Adrenal gland (tissue), 9 donors: ENCODE measurements at regions not wholly inside any gene's neighbourhood (a gene's known extent, or its start where the extent isn't known, plus 50 kb on each side); places are given as distances from the start of the nearest gene placed in this dataset.
"Not testable (repeated sequence)": the region's sequence is repeated elsewhere in the genome, so short reads cannot be mapped to it uniquely, and the experiment has no call there.

Source experiments
- DNase-seq, 7 donors: peaks; one replicate each; pipeline ENCODE4 v3.0.0-alpha.2; 2019 to 2020
- H3K27ac ChIP-seq, 5 donors: fragments of 200-600 bp; sonication (generic) in 4 of 5; 1 replicate in 3 of 5; 2 replicates in 2 of 5; pipeline versions ENCODE4 v1.5.1 to v1.8.0; 2016 to 2020; ENCODE audit warnings: mild to moderate bottlenecking in 1 of 5
- H3K27me3 ChIP-seq: fragments of 200-600 bp; 2 replicates; pipeline ENCODE4 v1.8.0; 2021
- H3K36me3 ChIP-seq, 2 donors: fragments of 200-600 bp; replicated peaks in 1 of 2; 1 replicate in 1 of 2; 2 replicates in 1 of 2; pipeline versions ENCODE4 v1.5.1 to v1.8.0; 2018 to 2022
- H3K4me1 ChIP-seq, 2 donors: fragments of 200-600 bp; replicated peaks in 1 of 2; 1 replicate in 1 of 2; 2 replicates in 1 of 2; pipeline versions ENCODE4 v1.5.1 to v1.8.0; 2018 to 2021
- H3K4me3 ChIP-seq, 4 donors: fragments of 200-600 bp; sonication (generic) in 3 of 4; one replicate each; pipeline ENCODE4 v1.5.1; 2016 to 2018
- H3K9me3 ChIP-seq, 3 donors: fragments of 200-600 bp; sonication (generic) in 1 of 3; replicated peaks in 1 of 3; 1 replicate in 2 of 3; 2 replicates in 1 of 3; pipeline versions ENCODE4 v1.5.1 to v1.8.0; 2016 to 2021
- POLR2A ChIP-seq, 2 donors: fragments of 450-650 bp; IDR thresholded peaks; one replicate each; pipeline ENCODE4 v1.6.1; 2017; ENCODE audit warnings: antibody characterized with exemption in 2 of 2, mild to moderate bottlenecking in 2 of 2, moderate library complexity in 1 of 2
- WGBS, 4 donors: extraction: QIAGEN DNeasy Blood & Tissue Kit in 2 of 4; methylation state at CpG; one replicate each; pipeline versions ENCODE4 v1.1.5 to v1.1.7; 2013 to 2017; 5-methylcytosine and 5-hydroxymethylcytosine counted together
- intact Hi-C, 2 donors: fragments of 100-400 bp; cut with DNase I; formaldehyde crosslinking; loops; one replicate each; pipeline versions ENCODE4 v1.14.1 to v1.15.0; 2022 to 2023
- TF ChIP-seq, protein P1 (sequence below), 6 experiments: fragments of 450-650 bp in 4 of 6; fragments of 200-600 bp in 2 of 6; sonication (generic) in 1 of 6; IDR thresholded peaks; 1 replicate in 5 of 6; 2 replicates in 1 of 6; pipeline versions ENCODE4 v1.5.1 to v1.8.0; 2016 to 2021; ENCODE audit warnings: antibody characterized with exemption in 6 of 6, mild to moderate bottlenecking in 2 of 6, moderate library complexity in 1 of 6
- donor health status: healthy with polysubstance abuse.
- donor health status: Bipolar disorder and iron deficiency.
- donor health status: DM: yes; HTN: yes; CAD: no.
- donor health status: DM: no; HTN: no; CAD: no.
- donor health status: DM: no; HTN: no; CAD: no.

DNA sequence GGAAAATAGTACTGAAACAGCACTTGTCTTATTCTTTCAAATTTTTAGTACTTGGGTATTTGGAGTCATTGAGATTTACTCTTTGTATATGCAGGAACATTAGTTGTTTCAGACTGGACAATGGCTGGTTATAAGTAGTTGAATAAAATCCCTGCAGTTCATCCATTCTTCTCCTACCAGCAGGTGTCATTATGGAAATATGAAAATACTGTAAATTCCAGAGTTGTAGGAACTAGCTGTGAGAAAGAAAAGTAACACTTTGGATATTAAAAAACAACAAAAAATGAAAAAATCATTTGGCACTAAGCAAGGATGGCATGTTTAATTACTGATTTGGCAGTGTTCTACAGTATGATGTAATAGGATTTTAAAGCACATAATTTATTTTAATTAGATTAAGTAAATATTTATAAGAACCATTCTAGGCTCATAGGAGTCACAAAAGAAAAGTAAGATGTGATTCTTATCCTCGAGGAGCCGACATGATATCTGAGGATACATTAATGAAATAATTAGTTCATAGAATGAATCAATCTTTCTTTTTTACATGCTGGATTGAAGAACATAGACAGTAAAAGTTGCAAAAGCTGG lies 155.3 kb downstream of the KCNRG start:
- H3K27me3 ChIP-seq = no peaks in the 10 kb centered on the region
- no peaks in the 10 kb centered on the region for H3K36me3 ChIP-seq
- no peak for DNase-seq
- no peaks in the 10 kb centered on the region for H3K4me1 ChIP-seq
- WGBS, 4 donors = 54 to 78% (median 68%) methylated on average over 2 of the region's 2 CpGs
- intact Hi-C loops = no loop called here
- no peaks in the 10 kb centered on the region for H3K9me3 ChIP-seq
- H3K4me3 ChIP-seq = no peak overlapping the region
- no peak overlapping the region for H3K27ac ChIP-seq
- no peak for TF ChIP-seq POLR2A (IDR thresholded peaks at IDR 0.05)
- TF ChIP-seq, protein P1, sequence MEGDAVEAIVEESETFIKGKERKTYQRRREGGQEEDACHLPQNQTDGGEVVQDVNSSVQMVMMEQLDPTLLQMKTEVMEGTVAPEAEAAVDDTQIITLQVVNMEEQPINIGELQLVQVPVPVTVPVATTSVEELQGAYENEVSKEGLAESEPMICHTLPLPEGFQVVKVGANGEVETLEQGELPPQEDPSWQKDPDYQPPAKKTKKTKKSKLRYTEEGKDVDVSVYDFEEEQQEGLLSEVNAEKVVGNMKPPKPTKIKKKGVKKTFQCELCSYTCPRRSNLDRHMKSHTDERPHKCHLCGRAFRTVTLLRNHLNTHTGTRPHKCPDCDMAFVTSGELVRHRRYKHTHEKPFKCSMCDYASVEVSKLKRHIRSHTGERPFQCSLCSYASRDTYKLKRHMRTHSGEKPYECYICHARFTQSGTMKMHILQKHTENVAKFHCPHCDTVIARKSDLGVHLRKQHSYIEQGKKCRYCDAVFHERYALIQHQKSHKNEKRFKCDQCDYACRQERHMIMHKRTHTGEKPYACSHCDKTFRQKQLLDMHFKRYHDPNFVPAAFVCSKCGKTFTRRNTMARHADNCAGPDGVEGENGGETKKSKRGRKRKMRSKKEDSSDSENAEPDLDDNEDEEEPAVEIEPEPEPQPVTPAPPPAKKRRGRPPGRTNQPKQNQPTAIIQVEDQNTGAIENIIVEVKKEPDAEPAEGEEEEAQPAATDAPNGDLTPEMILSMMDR (IDR thresholded peaks at IDR 0.05) = peak in 5 of 6 experiments; percentile 10 to 50 (median 44)

DNA sequence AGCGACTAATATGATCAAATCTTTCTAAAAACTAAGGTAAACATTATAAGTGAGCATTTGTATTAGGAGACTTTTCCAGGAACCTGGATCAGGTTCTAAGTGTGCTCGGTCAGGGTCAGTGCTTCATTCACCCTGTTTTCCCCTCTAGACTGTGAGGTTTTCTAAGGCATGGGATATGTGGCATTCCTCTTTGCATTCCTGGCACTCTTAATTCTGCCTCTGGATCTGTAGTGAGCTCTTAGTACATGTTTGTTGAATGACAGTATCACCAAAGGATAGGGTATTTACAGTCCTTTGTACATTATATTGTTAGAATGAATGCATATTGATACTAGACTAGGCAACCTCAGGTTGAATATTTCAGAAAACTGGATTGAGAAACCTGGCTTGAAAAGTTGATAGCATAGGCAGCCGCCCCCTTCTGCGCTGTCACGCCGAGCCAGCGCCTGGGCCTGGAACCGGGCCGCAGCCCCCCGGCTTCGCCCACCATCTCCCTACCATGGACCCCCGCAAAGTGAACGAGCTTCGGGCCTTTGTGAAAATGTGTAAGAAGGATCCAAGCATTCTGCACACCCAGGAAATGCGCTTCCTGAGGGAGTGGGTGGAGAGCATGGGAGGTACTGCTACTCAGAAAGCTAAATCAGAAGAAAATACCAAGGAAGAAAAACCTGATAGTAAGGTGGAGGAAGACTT lies 156.5 kb downstream of the KCNRG start:
- Histone ChIP-seq H3K27ac (no peak overlapping the region), H3K4me1 (no peaks in the 10 kb centered on the region), H3K9me3 (no peaks in the 10 kb centered on the region), H3K4me3 (no peak overlapping the region), H3K27me3 (no peaks in the 10 kb centered on the region), H3K36me3 (no peaks in the 10 kb centered on the region)
- no peak for DNase-seq
- intact Hi-C loops = no loop called here
- TF ChIP-seq, protein P1 (IDR thresholded peaks at IDR 0.05) = no peak
- no peak for TF ChIP-seq POLR2A (IDR thresholded peaks at IDR 0.05)
- 94 to 99% (median 97%) methylated on average over 15 of the region's 15 CpGs for whole genome bisulfite sequencing, 4 donors

DNA sequence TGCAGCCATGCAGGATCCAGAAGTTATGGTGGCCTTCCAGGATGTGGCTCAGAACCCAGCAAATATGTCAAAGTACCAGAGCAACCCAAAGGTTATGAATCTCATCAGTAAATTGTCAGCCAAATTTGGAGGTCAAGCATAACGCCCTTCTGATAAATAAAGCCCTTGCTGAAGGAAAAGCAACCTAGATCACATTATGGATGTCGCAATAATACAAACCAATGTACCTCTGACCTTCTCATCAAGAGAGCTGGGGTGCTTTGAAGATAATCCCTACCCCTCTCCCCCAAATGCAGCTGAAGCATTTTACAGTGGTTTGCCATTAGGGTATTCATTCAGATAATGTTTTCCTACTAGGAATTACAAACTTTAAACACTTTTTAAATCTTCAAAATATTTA lies 157.8 kb downstream of the KCNRG start:
- H3K4me1 ChIP-seq, H3K27me3 ChIP-seq, intact Hi-C loops, DNase-seq, H3K36me3 ChIP-seq, H3K4me3 ChIP-seq, H3K9me3 ChIP-seq, H3K27ac ChIP-seq: not testable (repeated sequence)
- 65 to 75% (median 66%) methylated on average over 2 of the region's 2 CpGs for WGBS, 4 donors

DNA sequence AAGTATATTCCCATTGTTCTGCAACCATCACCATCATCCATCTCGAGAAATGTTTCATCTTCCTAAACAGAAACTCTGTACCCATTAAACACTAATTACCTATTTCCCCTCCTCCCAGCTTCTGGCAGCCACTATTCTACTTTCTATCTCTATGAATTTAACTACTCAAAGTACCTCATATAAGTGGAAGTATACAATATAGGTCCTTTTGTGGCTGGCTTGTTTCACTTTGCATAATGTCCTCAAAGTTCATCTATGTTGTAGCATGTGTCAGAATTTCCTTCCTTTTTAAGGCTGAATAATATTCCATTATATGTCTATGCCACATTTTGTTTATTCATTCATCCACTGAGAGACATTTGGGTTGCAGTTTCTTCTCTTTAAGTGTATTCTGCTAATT lies 159.4 kb downstream of the KCNRG start:
- no peaks in the 10 kb centered on the region for H3K36me3 ChIP-seq
- no peaks in the 10 kb centered on the region for H3K27me3 ChIP-seq
- H3K4me1 ChIP-seq = no peaks in the 10 kb centered on the region
- no peak overlapping the region for H3K27ac ChIP-seq
- DNase-seq = no peak
- 90 to 97% (median 94%) methylated on average over 1 of the region's 1 CpG for WGBS, 4 donors
- TF ChIP-seq, protein P1 (IDR thresholded peaks at IDR 0.05) = no peak
- no peak for TF ChIP-seq POLR2A (IDR thresholded peaks at IDR 0.05)
- intact Hi-C loops = no loop called here
- no peaks in the 10 kb centered on the region for H3K9me3 ChIP-seq
- H3K4me3 ChIP-seq = no peak overlapping the region

DNA sequence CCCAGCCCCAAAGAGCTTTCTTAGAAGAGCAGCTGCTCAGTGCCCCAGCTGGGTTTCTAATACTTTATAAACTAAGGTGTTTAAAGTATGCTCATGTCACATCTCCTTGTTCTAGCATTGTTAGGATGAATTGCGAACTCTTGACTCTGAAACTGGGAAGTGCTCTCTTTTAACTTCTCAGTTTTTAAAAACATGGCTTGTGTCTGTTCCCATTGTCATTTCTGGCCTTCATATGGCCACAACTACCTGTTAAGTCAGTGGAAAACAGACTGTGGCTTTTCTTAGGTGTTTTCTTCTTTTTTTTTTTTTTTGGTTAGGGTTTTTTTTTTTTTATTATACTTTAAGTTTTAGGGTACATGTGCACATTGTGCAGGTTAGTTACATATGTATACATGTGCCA lies 164.7 kb downstream of the KCNRG start:
- no peak for DNase-seq
- no peak for TF ChIP-seq POLR2A (IDR thresholded peaks at IDR 0.05)
- TF ChIP-seq, protein P1 (IDR thresholded peaks at IDR 0.05) = no peak
- no peak overlapping the region for H3K4me3 ChIP-seq
- H3K9me3 ChIP-seq = no peaks in the 10 kb centered on the region
- no peak overlapping the region for H3K27ac ChIP-seq
- WGBS, 4 donors = 0 to 80% (median 52%) methylated on average over 1 of the region's 1 CpG
- H3K36me3 ChIP-seq = no peaks in the 10 kb centered on the region
- intact Hi-C loops = no loop called here
- no peaks in the 10 kb centered on the region for H3K4me1 ChIP-seq
- H3K27me3 ChIP-seq = no peaks in the 10 kb centered on the region

DNA sequence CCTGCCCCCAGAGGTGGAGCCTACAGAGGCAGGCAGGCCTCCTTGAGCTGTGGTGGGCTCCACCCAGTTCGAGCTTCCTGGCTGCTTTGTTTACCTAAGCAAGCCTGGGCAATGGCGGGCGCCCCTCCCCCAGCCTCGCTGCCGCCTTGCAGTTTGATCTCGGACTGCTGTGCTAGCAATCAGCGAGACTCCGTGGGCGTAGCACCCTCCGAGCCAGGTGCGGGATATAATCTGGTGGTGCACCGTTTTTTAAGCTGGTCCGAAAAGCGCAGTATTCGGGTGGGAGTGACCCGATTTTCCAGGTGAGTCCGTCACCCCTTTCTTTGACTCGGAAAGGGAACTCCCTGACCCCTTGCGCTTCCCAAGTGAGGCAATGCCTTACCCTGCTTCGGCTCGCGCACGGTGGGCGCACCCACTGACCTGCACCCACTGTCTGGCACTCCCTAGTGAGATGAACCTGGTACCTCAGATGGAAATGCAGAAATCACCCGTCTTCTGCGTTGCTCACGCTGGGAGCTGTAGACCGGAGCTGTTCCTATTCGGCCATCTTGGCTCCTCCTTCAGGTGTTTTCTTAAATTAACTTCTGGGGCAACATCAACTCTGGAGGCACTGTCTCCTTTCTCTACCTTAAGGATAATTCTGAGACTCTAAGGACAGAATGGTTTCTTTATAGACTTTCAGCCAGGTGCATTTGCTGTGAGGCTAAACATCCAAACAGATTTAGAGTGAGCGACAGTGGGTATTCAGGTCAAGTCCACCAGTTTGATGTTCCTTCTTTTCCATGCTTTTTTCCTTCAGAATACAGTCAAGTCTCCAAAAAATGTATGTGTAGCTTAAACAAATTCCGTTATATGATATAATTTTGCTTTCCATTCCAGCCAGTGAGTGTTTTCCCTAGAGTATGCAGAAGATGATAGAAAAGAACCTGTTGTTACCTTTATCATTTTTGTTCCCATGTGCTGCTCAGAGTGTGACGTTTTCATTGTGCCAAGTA lies 170.8 kb downstream of the KCNRG start:
- H3K9me3 ChIP-seq, intact Hi-C loops, H3K4me3 ChIP-seq, H3K36me3 ChIP-seq, H3K4me1 ChIP-seq, DNase-seq, H3K27ac ChIP-seq, H3K27me3 ChIP-seq: not testable (repeated sequence)
- WGBS, 4 donors = 80 to 90% (median 90%) methylated on average over 6 to 31 of the region's 32 CpGs
